Putamen (tissue), 1 donor: ENCODE measurements at regions not wholly inside any gene's neighbourhood (a gene's known extent, or its start where the extent isn't known, plus 50 kb on each side); places are given as distances from the start of the nearest gene placed in this dataset.

ENCODE experiments used
- DNase-seq: peaks from one replicate; pipeline ENCODE4 v3.0.0-alpha.2; 2016; ENCODE audit warnings: low spot score

DNA sequence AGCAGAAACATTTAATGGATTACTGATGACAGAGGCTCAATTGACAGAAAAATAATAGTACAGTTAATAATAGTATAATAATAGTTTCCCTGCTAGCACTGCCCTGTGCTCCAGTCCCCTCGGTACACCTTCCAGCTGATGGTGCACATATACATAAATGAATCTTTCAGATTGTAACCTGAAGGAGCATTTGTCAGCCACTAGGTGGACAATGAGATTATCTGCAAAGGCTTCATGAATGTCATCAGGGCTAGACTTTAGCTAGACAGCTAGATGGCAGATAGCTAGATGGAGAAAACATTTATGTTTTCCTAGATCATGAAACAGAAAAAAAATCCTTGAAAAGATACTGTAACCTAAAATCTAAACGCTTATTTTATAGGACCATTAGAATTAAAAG is 304.4 kb upstream of the SMC2 start:
- DNase-seq, result no peak

DNA sequence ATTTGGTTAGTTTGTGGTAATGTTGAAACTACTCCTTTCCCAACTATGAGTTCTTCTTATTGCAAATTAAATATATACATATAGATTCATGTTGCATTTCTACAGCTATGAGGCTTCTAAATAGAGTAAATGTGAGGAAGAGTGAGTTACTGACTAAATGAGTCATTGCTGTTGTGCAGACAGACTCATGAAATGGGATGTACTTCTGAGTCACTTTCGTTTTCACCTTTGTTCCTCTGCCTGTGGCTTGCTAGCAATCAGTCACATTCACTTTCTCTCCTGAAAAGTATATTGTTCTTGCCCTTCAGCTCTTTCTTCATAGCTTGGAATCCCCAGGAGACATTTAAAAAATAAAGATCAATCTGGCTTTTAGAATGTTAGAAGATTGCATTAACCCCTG is 295.5 kb upstream of the SMC2 start:
- no peak for DNase-seq

DNA sequence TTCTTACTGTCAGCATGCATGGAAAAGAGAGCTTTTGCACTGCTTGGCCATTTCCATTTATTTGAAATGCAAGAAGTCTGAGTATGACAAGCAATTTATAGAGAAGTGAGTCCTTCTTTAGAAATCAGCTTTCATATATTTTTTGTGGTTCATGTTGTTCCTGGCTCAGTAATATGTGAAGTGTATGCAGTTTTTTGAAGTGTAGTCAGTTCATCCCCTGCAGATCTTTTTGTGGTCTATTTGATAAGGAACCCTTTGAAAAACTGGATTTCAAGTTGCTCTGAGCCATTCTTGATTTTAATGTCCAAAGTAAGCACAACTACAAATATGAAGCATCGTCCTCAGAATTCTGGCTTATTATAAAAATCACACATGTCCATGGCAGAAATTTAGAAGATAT is 294.1 kb upstream of the SMC2 start:
- DNase-seq, result no peak

DNA sequence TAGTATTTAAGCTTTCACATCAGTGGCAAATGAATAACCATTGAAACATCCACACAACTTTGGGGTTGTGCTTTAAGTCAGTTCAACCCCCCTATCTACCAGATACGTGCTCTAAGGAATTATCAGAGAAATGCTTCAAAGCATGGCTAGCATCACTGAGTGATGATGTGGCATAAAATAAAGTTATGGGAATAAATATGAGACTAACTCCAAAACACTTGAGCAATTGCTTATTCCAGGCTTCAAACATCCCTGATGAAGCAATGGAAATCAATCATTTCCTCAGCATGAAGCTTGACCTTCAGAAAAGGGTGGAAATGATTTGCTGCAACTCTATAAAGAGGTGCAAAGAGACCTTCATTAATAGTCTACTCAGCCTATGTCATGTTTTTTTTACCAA is 292.0 kb upstream of the SMC2 start:
- no peak for DNase-seq

DNA sequence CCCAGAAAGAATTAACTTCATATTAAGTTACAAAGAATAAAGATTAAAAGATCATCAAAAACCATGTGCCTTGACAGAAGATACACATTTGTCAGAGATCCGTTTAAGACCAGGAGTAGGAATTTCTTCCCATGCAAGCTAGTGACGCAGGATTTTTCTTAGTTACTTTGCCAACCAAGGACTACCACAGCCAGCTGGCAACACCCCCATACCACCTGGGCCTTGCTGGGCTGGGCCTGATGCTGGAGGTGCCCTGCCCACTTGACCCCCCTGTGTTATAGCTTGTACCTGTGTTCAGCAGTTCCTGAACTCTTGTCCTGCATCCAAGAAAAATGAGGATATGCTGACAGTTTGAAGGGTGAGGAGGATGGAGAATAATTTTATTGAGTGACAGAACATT is 290.9 kb upstream of the SMC2 start:
- no peak for DNase-seq

DNA sequence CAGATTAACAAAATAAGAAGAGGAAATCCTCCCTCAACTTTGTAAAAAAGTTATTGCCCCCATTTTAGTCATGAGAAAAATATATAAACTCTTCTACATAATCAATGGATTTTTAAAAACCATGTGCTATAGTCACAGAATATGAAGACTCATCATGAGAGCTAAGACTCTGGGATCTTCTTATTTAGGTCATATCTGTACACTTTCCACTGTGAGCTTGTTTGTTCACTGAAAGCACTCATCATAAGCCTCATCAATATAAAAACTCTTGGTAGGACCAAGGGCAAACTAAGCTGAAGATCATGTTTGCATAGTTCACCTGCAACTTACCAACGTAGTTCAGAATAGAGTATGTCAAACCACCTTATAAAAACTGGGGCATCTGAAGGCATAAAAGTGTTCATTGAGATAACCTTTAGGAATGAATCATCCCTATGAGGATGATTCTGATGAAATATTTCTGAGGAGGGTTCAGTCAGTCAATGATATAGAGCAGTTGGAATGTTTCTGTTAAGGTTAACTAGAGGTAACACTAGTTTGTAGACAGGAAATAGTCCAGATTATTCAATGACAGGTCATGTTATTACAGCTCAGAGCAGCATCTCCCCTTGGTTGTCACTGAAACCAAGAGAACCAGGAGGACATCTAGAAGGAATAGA is 289.9 kb upstream of the SMC2 start:
- no peak for DNase-seq

DNA sequence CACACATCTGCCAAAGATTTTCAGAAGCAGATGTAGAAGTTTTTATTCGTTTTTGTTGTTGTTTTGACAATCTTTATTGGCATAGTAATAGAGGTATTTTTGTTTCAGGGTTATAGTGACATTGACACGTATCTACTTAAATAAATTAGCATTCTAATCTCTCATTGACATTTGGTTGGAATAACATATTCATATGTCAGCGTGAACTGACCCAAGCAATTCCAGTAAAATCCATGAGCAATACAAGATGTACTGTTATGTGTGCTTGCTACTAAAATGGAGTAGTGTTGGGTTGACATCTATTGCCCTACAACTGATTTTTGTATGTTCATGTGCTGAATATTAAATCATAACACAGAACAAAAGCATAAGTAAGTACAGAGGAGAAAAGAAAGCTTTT is 284.4 kb upstream of the SMC2 start:
- no peak for DNase-seq

DNA sequence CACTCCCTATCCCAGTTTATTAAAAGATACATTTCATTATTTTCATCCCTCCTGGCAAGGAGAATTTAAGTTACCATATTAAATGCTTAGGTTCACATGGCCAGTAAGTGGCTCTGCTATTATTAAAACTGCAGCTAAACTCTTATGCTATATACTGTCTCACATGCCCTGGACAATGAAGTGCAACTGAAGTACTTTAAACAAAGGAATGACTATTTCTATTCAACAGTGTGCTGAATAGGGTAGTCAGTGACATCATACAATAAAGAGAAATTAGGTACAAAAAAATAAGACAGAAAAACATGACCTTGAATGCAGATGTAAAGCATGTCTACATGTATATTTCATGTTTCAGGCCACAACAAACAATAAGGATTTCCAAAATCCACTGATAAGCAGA is 282.6 kb upstream of the SMC2 start:
- no peak for DNase-seq

DNA sequence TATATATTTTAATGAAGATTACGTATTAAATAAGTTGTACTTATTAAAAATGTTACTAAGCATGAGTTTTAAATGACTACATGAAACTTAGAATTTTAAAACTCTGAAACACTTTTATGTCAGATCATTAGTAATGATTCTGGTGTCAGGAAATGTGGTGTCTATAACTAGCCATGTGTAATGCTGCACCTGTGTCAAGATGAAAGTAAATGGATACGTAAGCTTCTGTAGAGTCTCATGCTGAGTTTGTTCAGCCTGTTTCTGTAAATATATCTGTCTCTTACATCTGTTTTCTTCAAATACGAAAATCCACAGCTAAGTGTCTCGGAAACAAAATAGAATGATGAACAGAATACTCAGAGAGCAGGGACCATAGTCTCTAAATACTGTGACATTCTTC is 278.0 kb upstream of the SMC2 start:
- DNase-seq, result no peak

DNA sequence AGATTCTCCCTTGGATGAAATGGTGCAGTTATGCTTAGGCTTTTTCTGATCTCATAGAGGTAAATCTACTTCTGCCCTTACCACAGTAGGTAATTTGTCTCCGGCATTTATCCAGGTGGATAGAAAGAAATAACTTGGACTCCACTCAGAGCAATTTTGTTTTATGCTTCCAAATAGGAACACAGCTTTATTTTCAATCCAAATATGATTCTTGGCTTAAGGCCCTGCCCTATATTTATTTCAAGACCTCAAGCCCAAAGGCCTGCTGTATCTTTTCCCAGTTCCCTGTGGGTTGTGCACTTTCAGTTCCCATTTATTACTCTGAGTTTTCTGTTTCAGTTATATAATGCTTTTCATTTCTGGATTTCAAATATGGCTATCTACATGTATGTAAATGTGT is 274.2 kb upstream of the SMC2 start:
- DNase-seq, result no peak

DNA sequence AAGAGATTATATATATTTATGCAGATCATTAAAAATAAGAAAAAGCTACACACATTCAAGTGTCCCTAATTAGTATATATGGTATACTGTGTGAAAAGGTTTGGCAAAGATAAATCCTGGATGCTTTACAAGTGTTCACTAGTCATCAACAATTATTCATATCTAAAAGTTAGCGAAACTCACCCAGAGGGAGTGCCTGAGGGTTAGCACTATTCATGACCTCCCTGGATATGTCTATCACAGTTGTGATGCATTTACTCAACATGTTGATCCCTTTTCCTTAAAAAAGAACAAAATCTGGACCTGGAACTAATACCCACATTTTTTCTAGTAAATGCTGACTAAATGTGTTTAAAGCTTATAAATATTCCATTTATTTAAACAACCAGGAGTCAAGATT is 273.0 kb upstream of the SMC2 start:
- DNase-seq, result no peak

DNA sequence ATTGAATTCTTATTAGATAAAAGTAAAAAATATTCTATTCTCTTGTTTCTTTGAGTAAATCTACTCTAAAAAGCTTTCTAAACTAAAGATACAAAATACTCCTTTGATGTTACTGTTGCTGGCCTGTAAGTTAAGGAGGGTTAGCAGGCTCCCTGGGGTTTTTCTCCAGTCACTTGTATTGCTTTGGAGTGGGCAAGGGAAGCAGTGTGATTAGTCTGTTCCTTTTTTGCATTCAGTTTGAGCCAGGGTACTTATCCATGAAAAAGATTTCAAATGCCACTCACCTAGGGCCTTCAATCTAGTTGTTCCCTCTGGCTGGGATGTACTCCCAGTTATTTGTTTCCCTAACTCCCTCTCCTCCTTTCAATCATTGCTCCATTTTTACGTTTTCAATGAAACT is 256.2 kb upstream of the SMC2 start:
- no peak for DNase-seq

DNA sequence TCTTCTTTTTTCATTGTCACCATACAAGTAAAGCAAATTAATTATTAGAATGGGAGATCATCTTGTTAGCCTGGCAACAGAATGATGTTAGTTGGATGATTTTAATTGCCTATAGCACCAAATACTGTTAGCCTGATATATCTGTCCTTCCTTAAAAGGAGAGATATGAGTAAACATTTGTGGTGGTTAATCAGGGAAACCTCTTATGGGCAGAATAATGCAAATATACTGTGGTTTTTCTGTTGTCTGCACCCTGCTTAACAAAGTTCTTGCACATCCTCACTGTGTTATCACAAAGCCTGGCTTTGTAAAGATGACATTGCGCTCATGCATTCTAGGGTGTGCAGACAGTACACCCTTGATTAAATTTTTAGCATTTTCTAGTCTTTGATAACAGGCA is 254.9 kb upstream of the SMC2 start:
- DNase-seq, result no peak

DNA sequence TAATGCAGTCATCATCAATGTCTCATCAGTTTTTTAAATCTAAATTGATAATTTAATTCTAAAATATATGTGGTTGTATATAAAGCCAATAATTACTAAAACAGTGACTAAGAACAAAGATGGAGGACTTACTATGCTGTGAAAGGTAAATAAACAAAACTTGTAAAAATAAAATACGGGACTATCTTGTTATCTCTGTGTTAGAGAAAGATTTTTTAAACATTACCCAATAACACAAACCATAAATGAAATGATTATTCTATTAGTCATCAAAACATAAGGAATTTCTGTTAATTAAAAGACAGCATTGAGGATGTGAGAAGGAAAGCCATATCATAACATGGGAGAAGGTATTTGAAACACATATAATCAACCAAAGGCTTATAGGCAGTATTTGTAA is 226.2 kb upstream of the SMC2 start:
- DNase-seq, result no peak

DNA sequence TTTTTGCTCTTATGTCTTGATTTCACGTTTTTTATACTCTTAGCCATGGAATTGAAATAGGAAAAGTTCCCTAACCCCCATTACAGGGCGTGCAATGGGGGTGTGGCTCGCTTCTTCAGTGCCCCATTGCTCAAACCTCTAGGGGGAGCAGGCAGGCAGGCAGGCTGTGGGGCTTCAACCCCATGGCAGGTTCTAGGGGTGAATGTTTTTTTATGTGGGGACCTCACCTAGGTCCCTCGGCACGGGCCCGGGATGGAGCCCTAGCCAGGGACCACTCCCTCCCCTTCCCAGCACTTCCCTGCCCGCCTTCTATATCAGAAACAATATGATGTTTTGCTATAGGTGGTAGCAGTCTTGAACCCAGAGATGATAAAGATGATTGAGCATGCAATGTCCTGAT is 221.3 kb upstream of the SMC2 start:
- no peak for DNase-seq

DNA sequence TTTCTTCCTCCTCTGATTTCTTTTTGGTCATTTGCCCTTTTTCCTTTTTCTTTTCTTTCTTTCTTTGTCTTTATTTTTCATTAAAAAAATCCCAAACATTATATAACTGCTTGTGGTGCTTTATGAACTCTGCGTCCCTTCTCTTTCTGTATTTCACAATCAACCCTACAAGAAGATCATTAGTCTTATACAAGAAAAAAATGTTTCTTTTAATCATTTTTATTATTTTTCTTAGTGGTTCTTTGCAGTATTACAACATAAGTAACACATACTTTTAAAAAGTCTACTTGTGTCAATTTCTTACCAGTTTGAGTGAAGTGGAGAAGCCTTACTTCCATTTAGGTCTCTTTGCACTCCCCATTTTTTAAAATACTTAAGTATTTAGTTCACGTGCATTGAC is 212.7 kb upstream of the SMC2 start:
- no peak for DNase-seq

DNA sequence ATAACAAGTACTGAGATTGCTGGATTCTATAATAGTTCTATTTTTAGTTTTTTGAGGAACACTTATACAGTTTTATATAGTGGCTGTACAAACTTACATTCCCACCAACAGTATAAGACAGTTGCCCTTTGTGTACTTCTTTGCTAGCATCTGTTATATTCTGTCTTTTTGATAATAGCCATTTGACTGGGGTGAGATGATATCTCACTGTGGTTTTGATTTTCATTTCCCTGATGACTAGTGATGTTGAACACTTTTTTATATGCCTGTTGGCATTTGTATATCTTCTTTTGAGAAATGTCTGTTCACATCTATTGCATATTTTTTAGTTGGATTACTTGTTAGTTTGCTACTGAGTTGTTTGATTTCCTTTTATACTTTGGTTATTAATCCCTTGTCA is 204.1 kb upstream of the SMC2 start:
- no peak for DNase-seq

DNA sequence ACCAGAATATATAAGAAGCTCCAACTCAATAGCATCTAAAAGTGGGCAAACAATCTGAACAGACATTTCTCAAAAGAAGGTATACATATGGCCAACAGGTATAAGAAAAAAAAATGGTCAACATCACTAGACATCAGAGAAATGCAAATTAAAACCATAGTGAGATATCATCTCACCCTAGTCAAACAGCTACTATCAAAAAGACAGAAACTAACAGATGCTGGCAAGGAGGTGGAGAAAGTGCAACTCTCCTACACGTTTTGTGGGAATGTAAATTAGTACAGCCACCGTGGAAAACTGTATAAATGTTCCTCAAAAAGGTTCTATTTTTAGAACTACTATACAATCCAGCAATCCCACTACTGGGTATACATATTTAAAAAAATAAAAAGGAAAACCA is 199.9 kb upstream of the SMC2 start:
- DNase-seq, result no peak

DNA sequence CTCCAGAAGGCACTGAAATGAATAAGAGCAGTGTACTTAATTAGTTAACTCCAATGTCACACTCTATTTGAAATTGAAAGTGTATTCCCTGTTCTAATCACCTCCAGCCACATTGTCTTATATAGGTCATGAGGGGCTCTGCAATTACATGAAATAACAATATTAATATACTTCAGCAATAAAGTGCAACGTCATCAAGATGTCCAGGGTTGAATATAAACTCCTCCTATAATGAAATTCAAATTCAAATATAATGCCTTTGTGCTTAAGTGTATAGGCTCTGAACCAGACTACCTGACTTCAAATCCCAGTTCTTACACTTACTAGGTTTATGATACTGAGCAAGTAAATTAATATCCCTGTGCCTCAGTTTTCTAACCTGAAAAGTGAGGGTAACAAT is 195.6 kb upstream of the SMC2 start:
- DNase-seq, result no peak

DNA sequence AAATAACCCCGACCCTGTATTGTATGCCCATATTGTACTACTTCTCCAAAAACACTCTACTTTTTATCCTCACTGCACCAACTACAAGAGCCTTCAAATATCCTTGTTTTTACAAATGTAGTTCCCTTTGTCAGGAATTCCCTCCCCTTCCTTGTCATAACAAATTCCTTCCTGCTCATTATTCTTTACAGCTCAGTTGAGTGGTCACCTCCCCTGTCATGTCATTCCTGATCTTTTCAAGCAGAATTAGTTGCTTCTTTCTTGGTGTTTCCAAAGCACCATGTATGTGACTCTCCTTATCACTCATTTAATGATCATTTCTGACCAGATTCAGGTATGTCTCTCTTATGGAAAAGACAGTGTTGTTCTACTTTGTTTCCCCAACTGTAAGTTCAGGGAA is 194.2 kb upstream of the SMC2 start:
- no peak for DNase-seq

DNA sequence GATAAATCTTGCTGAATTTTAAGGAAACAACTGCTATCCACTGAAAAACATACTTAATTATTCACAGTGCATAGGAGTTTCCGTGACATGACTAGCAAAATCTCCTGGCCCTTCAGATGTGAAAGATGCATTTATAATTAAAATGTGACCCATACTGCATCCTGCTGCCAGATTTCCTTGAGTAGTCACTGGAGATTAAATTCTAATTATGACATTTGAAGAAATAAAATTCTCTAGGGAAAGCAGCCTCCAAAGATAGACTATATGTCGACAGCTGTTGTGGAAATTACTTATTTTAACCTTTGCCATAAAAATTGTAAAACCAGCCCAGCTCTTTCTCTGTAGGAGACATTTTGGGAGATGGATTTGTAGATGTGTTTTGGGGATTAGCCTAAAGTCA is 193.6 kb upstream of the SMC2 start:
- no peak for DNase-seq

DNA sequence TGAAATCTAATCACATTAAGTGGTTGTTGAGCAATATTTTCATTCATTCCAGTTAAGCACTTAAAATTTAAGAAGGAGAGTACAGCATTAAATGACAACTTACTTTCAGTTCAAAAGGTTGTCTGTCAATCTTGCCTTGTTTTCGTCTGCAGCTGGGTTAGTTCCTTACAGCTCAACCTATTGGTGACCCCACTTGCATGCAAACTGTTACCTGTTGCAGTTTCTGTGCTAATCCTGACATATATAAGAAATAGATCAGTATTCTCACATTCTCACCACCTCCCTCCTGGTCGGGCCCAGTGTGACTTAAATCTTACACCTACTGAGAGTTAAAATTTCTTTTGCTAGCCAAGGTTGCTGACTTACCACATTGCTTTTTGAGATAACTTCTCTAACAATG is 191.8 kb upstream of the SMC2 start:
- no peak for DNase-seq

DNA sequence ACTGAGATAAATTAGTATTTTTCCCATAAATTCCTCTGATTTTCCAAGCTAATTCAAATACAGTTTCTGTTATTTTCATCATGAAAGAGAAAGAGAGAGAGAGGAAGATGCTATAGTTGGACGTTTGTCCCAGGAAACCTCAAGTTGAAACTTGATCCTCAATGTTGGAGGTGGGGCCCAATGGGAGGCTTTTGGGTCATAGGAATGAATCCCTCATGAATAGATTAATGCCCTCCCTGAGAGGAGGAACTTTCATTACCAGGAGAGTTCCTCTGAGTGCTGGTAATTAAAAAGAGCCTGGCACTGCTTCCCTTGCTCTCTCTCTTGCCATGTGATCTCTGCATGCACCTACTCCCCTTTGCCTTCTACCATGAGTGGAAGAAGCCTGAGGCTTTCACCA is 189.9 kb upstream of the SMC2 start:
- no peak for DNase-seq

DNA sequence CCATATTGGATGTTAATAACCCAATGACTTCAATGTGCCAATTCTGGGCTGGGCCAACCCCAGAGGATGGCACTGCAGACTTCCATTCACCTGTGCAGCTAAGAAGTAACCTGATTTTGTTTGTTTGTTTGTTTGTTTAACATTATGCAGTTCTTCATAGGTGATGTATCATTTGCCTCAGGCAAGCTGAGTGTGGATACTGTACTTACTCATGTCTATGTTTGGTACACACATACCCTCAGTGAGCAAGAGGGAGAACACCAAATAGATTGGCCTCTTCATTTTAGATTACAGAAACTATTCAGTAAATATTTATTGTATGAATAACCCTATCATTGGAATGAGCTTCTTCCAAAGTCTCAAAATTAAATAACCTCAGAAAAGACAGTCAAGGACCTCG is 180.2 kb upstream of the SMC2 start:
- DNase-seq, result no peak

DNA sequence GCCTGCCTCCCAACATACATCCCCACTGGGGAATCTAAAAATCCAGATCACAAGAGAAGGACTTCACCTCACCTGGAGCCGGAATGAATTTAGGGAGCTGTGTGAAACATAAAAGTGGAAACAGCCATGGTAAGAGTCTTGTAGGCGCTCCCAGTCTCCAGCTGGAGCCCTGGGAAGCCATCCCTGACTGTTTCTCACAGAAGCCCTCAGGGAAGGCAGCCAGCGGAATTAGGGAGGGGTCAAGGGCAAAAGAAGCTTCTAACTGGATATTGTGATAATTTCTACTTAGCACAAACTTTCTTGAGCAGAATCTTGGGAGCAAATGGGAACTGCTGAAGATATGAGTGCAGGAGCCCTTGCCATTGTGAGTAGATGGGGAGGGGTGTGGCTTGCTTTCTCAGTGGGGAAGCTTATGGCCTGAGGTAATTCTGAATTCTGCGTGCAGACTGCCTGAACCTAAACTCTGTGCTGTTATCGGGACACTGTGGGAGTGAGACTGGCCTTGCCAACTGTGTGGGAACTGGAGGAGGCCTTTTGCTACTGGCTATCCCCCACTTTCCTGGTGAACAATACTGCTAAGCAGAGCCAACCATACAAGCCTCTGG is 174.4 kb upstream of the SMC2 start:
- no peak for DNase-seq
